ENCODE measurements at regions not wholly inside any gene's neighbourhood (a gene's known extent, or its start where the extent isn't known, plus 50 kb on each side); places are given as distances from the start of the nearest gene placed in this dataset.

DNA sequence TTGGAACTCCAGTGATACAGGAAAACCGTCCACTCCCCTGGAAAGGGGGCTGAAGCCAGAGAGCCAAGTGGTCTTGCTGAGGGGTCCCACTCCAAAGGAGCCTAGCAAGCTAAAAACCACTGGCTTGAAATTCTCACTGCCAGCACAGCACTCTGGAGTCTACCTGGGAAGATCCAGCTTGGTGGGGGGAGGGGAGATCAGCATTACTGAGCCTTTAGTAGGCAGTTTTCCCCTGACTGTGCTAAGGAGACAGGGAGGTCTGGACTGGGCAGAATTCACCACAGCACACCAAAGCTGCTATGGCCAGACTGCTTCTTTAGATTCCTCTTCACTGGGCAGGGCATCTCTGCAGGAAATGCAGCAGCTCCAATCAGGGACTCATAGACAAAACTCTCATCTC lies 510.7 kb upstream of the LRRTM1 start:
- no peaks in the 10 kb centered on the region for H3K9me3 ChIP-seq (ENCODE audit: control insufficient read depth in 1 of 2, low read length in 2 of 2)
- H3K4me1 ChIP-seq (ENCODE audit: control insufficient read depth in 1 of 2, insufficient read depth in 2 of 2, low read length in 2 of 2) = no peaks in the 10 kb centered on the region
- H3K27ac ChIP-seq (ENCODE audit: low read length) = no peak overlapping the region
- H3K27me3 ChIP-seq (ENCODE audit: low read depth, low read length) = no peaks in the 10 kb centered on the region
- no peak overlapping the region for H3K4me3 ChIP-seq (ENCODE audit: low read depth in 1 of 2, low read length in 2 of 2)
- no peaks in the 10 kb centered on the region for H3K36me3 ChIP-seq (ENCODE audit: control insufficient read depth in 1 of 2, insufficient read depth in 2 of 2, low read length in 2 of 2)

DNA sequence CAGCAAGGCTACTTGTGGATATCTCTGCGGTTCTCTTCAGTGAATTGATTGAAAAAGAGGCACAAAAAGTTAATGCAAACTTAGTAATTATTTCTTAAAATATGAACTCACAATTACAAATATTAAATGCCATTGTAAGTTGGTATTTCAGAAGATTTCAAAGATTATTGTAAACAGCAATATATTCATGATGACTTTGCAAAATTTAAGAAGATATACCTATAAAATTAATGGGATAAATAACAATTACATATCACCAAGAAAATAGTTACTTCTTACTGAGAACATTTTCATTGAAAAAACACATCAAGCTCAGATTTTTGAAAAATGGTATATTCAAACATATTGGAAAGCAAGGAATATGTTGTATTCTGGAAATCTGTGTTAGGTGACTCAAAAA lies 482.0 kb upstream of the LRRTM1 start:
- Histone ChIP-seq H3K36me3 (ENCODE audit: control insufficient read depth in 1 of 2, insufficient read depth in 2 of 2, low read length in 2 of 2) (no peaks in the 10 kb centered on the region), H3K27me3 (ENCODE audit: low read depth, low read length) (no peaks in the 10 kb centered on the region), H3K4me3 (ENCODE audit: low read depth in 1 of 2, low read length in 2 of 2) (no peak overlapping the region), H3K27ac (ENCODE audit: low read length) (no peak overlapping the region), H3K4me1 (ENCODE audit: control insufficient read depth in 1 of 2, insufficient read depth in 2 of 2, low read length in 2 of 2) (no peaks in the 10 kb centered on the region), H3K9me3 (ENCODE audit: control insufficient read depth in 1 of 2, low read length in 2 of 2) (no peaks in the 10 kb centered on the region)

DNA sequence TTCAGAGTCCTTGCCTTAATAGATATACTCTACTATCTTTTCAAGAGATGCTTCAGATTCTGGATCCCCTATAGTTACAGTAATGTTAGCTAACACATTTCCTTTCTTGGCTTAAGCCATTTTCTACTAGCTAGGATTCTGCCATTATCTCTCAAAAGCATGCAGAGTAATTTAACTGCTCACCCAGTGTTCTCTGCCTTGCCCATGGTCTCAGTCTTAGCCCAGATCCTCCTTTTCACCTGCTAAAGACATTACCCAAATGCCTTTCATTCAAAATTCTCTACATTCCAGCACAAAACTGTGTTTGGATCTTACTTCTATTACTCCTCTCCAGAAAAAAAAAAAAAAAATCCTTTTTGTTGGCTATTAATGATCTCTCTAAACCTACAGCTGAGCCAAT lies 474.2 kb upstream of the LRRTM1 start:
- Histone ChIP-seq H3K4me1 (ENCODE audit: control insufficient read depth in 1 of 2, insufficient read depth in 2 of 2, low read length in 2 of 2) (no peaks in the 10 kb centered on the region), H3K9me3 (ENCODE audit: control insufficient read depth in 1 of 2, low read length in 2 of 2) (no peaks in the 10 kb centered on the region)

DNA sequence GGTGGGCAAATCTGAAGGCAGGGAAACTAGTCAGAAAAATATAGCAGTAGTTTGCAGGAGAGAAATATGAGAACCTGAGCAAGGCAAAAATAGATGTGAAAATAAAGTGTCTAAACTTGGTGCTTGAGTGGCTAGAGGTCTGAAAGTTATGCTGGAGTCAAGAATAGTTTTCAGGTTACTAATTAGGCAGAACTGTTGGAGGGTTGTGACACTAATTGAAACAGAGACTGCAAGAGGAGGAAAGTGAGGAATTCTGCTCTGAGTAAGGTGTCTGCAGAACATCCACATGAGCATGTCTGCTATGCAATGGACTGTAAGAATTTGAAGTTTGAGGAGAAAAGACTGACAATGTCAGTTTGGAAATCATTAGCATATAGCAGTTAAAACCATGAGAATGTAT lies 444.0 kb upstream of the LRRTM1 start:
- Histone ChIP-seq H3K9me3 (ENCODE audit: control insufficient read depth in 1 of 2, low read length in 2 of 2) (no peaks in the 10 kb centered on the region), H3K27ac (ENCODE audit: low read length) (no peak overlapping the region), H3K36me3 (ENCODE audit: control insufficient read depth in 1 of 2, insufficient read depth in 2 of 2, low read length in 2 of 2) (no peaks in the 10 kb centered on the region), H3K4me1 (ENCODE audit: control insufficient read depth in 1 of 2, insufficient read depth in 2 of 2, low read length in 2 of 2) (no peaks in the 10 kb centered on the region), H3K27me3 (ENCODE audit: low read depth, low read length) (no peaks in the 10 kb centered on the region), H3K4me3 (ENCODE audit: low read depth in 1 of 2, low read length in 2 of 2) (no peak overlapping the region)

More for the DNA sequence above, 474.2 kb upstream of the LRRTM1 start:
- no peaks in the 10 kb centered on the region for H3K27me3 ChIP-seq (ENCODE audit: low read depth, low read length)
- no peak overlapping the region for H3K4me3 ChIP-seq (ENCODE audit: low read depth in 1 of 2, low read length in 2 of 2)
- no peak overlapping the region for H3K27ac ChIP-seq (ENCODE audit: low read length)
- no peaks in the 10 kb centered on the region for H3K36me3 ChIP-seq (ENCODE audit: control insufficient read depth in 1 of 2, insufficient read depth in 2 of 2, low read length in 2 of 2)

DNA sequence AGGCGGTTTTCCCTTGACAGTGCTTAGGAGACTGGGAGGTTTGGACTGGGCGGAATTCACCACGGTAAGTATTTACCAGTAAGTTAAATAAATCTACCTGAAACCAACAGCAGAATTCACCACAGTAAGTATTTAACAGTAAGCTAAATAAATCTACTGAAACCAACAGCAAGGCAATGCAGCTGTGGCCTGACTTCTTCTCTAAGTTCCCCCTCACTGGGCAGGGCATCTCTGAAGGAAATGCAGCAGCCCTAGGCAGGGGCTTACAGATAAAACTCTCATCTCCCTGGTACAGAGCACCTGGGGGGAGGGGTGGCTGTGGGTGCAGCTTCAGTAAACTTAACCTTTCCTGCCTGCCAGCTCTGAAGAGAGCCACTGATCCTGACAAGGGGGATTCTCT lies 432.5 kb upstream of the LRRTM1 start:
- no peak overlapping the region for H3K27ac ChIP-seq (ENCODE audit: low read length)
- H3K36me3 ChIP-seq (ENCODE audit: control insufficient read depth in 1 of 2, insufficient read depth in 2 of 2, low read length in 2 of 2) = no peaks in the 10 kb centered on the region
- H3K4me1 ChIP-seq (ENCODE audit: control insufficient read depth in 1 of 2, insufficient read depth in 2 of 2, low read length in 2 of 2) = no peaks in the 10 kb centered on the region
- H3K4me3 ChIP-seq (ENCODE audit: low read depth in 1 of 2, low read length in 2 of 2) = no peak overlapping the region
- no peaks in the 10 kb centered on the region for H3K27me3 ChIP-seq (ENCODE audit: low read depth, low read length)
- peaks cover 0 to 11% of the 10 kb centered on the region in 2 donors for H3K9me3 ChIP-seq (ENCODE audit: control insufficient read depth in 1 of 2, low read length in 2 of 2)

DNA sequence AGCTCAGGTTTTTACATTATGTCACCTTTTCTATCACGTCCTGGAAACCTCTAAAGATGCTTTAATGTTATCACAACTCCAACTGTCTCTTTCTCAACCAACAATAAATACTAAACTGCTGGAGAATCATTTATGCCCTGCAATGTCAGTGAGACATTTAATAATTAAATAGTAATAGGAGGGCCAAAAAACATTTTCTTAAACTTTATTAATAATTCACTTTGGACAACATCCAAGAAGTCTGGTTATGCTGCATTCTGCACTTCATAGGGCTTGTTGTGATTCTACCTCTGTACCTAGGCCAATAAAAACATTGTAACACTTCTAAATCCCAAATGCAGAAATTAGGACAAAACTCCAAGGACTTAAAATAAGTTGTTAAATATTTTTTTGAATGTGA lies 420.4 kb upstream of the LRRTM1 start:
- Histone ChIP-seq H3K36me3 (ENCODE audit: control insufficient read depth in 1 of 2, insufficient read depth in 2 of 2, low read length in 2 of 2) (no peaks in the 10 kb centered on the region), H3K9me3 (ENCODE audit: control insufficient read depth in 1 of 2, low read length in 2 of 2) (no peaks in the 10 kb centered on the region), H3K4me1 (ENCODE audit: control insufficient read depth in 1 of 2, insufficient read depth in 2 of 2, low read length in 2 of 2) (no peaks in the 10 kb centered on the region), H3K27ac (ENCODE audit: low read length) (no peak overlapping the region), H3K4me3 (ENCODE audit: low read depth in 1 of 2, low read length in 2 of 2) (no peak overlapping the region), H3K27me3 (ENCODE audit: low read depth, low read length) (no peaks in the 10 kb centered on the region)

DNA sequence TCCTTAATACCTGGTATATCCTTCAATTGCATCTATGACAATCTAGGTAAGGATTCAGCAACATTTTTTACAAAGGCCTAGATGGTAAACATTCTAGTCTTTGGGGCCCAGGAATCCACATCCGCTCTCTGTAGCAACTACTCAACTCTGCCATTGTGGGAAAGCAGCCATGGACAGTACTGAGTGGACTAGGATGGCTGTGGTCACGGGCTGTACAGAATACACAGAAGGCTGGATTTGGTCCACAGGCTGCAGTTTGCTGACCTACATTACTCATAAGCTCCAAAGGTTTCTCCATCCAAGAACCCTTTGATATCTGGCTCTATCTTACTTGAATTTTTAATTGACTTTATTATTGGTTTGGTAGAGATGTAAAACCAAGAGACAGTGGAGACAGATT lies 418.3 kb upstream of the LRRTM1 start:
- no peak overlapping the region for H3K4me3 ChIP-seq (ENCODE audit: low read depth in 1 of 2, low read length in 2 of 2)

DNA sequence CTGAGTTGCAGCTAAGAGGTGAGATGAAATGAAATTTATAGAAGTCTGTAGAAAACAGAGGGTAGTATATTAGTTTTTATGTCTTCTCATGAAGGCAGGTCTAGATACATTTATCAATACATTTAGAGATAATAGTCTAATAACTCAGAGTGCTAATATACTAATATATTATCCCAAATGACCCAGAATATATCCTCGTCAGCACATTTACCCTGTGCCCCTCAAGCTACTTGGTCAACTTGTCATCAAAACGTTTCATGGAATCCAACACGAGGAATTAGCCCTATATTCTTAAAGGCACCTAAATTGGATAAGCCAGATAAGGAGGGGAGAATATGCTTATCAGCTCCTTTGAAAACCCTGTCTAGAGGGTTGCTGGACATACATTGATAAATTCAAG lies 415.1 kb upstream of the LRRTM1 start:
- Histone ChIP-seq H3K27ac (ENCODE audit: low read length) (no peak overlapping the region), H3K4me1 (ENCODE audit: control insufficient read depth in 1 of 2, insufficient read depth in 2 of 2, low read length in 2 of 2) (no peaks in the 10 kb centered on the region), H3K27me3 (ENCODE audit: low read depth, low read length) (no peaks in the 10 kb centered on the region), H3K36me3 (ENCODE audit: control insufficient read depth in 1 of 2, insufficient read depth in 2 of 2, low read length in 2 of 2) (no peaks in the 10 kb centered on the region), H3K9me3 (ENCODE audit: control insufficient read depth in 1 of 2, low read length in 2 of 2) (no peaks in the 10 kb centered on the region), H3K4me3 (ENCODE audit: low read depth in 1 of 2, low read length in 2 of 2) (no peak overlapping the region)

More for the DNA sequence above, 418.3 kb upstream of the LRRTM1 start:
- no peaks in the 10 kb centered on the region for H3K27me3 ChIP-seq (ENCODE audit: low read depth, low read length)
- H3K27ac ChIP-seq (ENCODE audit: low read length) = no peak overlapping the region
- no peaks in the 10 kb centered on the region for H3K4me1 ChIP-seq (ENCODE audit: control insufficient read depth in 1 of 2, insufficient read depth in 2 of 2, low read length in 2 of 2)
- H3K36me3 ChIP-seq (ENCODE audit: control insufficient read depth in 1 of 2, insufficient read depth in 2 of 2, low read length in 2 of 2) = no peaks in the 10 kb centered on the region
- H3K9me3 ChIP-seq (ENCODE audit: control insufficient read depth in 1 of 2, low read length in 2 of 2) = no peaks in the 10 kb centered on the region

DNA sequence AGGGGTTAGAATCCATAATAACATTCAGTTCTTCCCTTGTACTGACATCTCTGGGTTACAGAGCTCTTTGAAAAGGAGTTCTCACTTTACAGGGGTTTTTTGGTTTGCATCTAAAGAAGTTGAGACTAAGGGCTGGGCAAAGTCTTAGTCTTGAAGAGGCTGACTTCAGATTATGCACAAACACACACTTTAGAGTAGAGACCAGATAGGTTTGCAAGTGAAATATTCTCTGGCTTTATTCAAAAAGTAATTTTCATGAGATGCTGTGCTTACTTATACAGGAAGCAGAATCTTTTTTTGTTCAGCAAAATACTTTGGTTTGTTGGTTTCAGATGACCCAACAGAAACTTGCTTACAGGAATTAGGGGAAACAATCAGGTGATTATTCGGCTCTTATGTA lies 410.9 kb upstream of the LRRTM1 start:
- Histone ChIP-seq H3K4me3 (ENCODE audit: low read depth in 1 of 2, low read length in 2 of 2) (no peak overlapping the region), H3K27ac (ENCODE audit: low read length) (no peak overlapping the region), H3K27me3 (ENCODE audit: low read depth, low read length) (no peaks in the 10 kb centered on the region), H3K9me3 (ENCODE audit: control insufficient read depth in 1 of 2, low read length in 2 of 2) (no peaks in the 10 kb centered on the region), H3K4me1 (ENCODE audit: control insufficient read depth in 1 of 2, insufficient read depth in 2 of 2, low read length in 2 of 2) (no peaks in the 10 kb centered on the region), H3K36me3 (ENCODE audit: control insufficient read depth in 1 of 2, insufficient read depth in 2 of 2, low read length in 2 of 2) (no peaks in the 10 kb centered on the region)

DNA sequence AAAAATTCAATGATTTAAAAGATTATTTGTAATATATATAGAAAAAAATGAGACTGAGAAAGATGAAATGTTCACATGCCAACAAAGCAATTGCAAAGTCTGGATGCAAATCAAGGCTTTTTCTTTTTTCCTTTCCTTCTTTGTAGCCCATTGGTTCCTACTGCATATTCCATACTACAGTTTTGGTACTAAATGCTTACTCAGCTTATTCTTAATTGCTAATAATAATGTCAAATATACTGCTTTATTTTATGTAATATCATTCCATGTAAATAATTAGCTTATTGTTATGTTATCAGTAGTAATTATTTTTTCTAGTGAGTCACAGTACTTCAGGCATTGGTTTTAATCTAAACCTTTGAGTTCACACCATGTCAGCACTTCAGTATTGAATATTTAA lies 407.4 kb upstream of the LRRTM1 start:
- Histone ChIP-seq H3K27ac (ENCODE audit: low read length) (no peak overlapping the region), H3K27me3 (ENCODE audit: low read depth, low read length) (no peaks in the 10 kb centered on the region), H3K9me3 (ENCODE audit: control insufficient read depth in 1 of 2, low read length in 2 of 2) (no peaks in the 10 kb centered on the region), H3K4me3 (ENCODE audit: low read depth in 1 of 2, low read length in 2 of 2) (no peak overlapping the region), H3K36me3 (ENCODE audit: control insufficient read depth in 1 of 2, insufficient read depth in 2 of 2, low read length in 2 of 2) (no peaks in the 10 kb centered on the region), H3K4me1 (ENCODE audit: control insufficient read depth in 1 of 2, insufficient read depth in 2 of 2, low read length in 2 of 2) (no peaks in the 10 kb centered on the region)

DNA sequence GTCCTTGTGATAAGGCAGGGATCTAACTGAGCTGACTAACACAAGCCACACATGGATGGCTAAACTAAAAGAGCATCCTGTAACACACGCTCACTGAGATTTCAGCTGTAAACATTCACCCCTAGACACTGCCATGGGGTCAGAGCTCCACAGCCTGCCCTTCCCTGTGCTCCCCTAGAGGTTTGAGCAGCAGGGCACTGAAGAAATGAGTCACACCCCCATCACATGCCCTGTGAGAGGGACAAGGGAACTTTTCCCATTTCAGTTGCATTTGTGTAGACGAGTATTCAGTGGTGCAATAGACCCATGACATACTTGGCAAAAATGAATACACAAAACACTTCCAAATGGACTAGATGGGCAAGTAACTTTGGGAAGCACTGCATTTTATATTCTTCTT lies 402.4 kb upstream of the LRRTM1 start:
- Histone ChIP-seq H3K9me3 (ENCODE audit: control insufficient read depth in 1 of 2, low read length in 2 of 2) (no peaks in the 10 kb centered on the region), H3K27ac (ENCODE audit: low read length) (no peak overlapping the region), H3K4me1 (ENCODE audit: control insufficient read depth in 1 of 2, insufficient read depth in 2 of 2, low read length in 2 of 2) (no peaks in the 10 kb centered on the region), H3K4me3 (ENCODE audit: low read depth in 1 of 2, low read length in 2 of 2) (no peak overlapping the region), H3K27me3 (ENCODE audit: low read depth, low read length) (no peaks in the 10 kb centered on the region), H3K36me3 (ENCODE audit: control insufficient read depth in 1 of 2, insufficient read depth in 2 of 2, low read length in 2 of 2) (no peaks in the 10 kb centered on the region)

DNA sequence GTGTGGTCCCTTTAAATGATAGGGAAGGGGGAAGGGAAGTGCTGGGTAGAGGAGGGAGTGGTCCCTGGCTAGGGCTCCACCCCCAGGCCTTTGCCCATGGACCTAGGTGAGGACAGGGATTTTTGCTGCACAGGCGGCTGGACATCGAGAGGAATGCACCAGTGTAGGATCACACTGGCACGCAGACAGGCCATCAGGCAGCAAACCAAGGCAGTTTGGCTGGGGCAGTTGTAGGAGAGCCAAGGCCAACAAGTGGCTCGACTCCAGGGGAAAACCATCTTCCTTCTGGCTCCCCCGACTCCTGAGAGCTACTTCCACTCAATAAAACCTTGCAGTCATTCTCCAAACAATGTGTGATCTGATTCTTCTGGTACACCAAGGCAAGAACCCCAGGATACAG lies 402.0 kb upstream of the LRRTM1 start:
- Histone ChIP-seq H3K27ac (ENCODE audit: low read length) (no peak overlapping the region), H3K27me3 (ENCODE audit: low read depth, low read length) (no peaks in the 10 kb centered on the region), H3K4me3 (ENCODE audit: low read depth in 1 of 2, low read length in 2 of 2) (no peak overlapping the region), H3K9me3 (ENCODE audit: control insufficient read depth in 1 of 2, low read length in 2 of 2) (no peaks in the 10 kb centered on the region), H3K36me3 (ENCODE audit: control insufficient read depth in 1 of 2, insufficient read depth in 2 of 2, low read length in 2 of 2) (no peaks in the 10 kb centered on the region), H3K4me1 (ENCODE audit: control insufficient read depth in 1 of 2, insufficient read depth in 2 of 2, low read length in 2 of 2) (no peaks in the 10 kb centered on the region)

Measured in muscle layer of duodenum (tissue), 2 donors.